ENCODE measurements at regions not wholly inside any gene's neighbourhood (a gene's known extent, or its start where the extent isn't known, plus 50 kb on each side); places are given as distances from the start of the nearest gene placed in this dataset.

GRCh38 chr2:6475155-6475940 is 390.4 kb downstream of the CMPK2 start:
- no peaks in the 10 kb centered on the region for H3K79me2 ChIP-seq (ENCODE audit: control insufficient read depth in 1 of 2, insufficient read depth in 2 of 2, low read length in 2 of 2)
- no peaks in the 10 kb centered on the region for H3K79me1 ChIP-seq (ENCODE audit: low read depth, low read length)
- H3K14ac ChIP-seq (ENCODE audit: insufficient read length), result no peak overlapping the region
- H3K27me3 ChIP-seq (replicated peaks in 1 of 4; ENCODE audit: control insufficient read depth in 3 of 4, extremely low read depth in 1 of 4, insufficient read depth in 3 of 4, low read length in 3 of 4), result no peaks in the 10 kb centered on the region
- H2BK15ac ChIP-seq (ENCODE audit: low read length), result no peak overlapping the region
- no peak overlapping the region; the same call in 1 of the 2 replicates for H2AFZ ChIP-seq (ENCODE audit: low read length)
- H2BK5ac ChIP-seq (ENCODE audit: low read depth, low read length), result no peak overlapping the region
- WGBS, 2 experiments (ENCODE audit: extremely low coverage in 1 of 2, insufficient coverage in 1 of 2, insufficient read length in 1 of 2, insufficient replicate concordance in 2 of 2, low coverage in 1 of 2, low lambda C conversion rate in 2 of 2, missing lambda C conversion rate in 1 of 2), result 89% methylated on average over 4 of the region's 4 CpGs; no CpG with 5 or more reads in 1 of the 2 experiments
- no peak for TF ChIP-seq POLR2AphosphoS5 (IDR thresholded peaks at IDR 0.05; ENCODE audit: low read depth, low read length)
- no peak for TF ChIP-seq JUND (IDR thresholded peaks at IDR 0.05; ENCODE audit: low read length)
- no peak for TF ChIP-seq CEBPB (IDR thresholded peaks at IDR 0.05; ENCODE audit: low read depth, low read length)
- TF ChIP-seq TAF1 (IDR thresholded peaks at IDR 0.05; ENCODE audit: low read depth, low read length), result no peak
- TF ChIP-seq KDM1A (IDR thresholded peaks at IDR 0.05; ENCODE audit: borderline replicate concordance, low read length), result no peak
- no peak for TF ChIP-seq BCL11A (IDR thresholded peaks at IDR 0.05; ENCODE audit: low read depth in 2 of 2, low read length in 2 of 2)
- TF ChIP-seq JUN (IDR thresholded peaks at IDR 0.05; ENCODE audit: low read depth, low read length), result no peak
- TF ChIP-seq RXRA (IDR thresholded peaks at IDR 0.05; ENCODE audit: insufficient read depth, low read depth, low read length), result no peak
- TF ChIP-seq NRF1 (IDR thresholded peaks at IDR 0.05; ENCODE audit: low read depth, low read length), result no peak
- TF ChIP-seq ZNF274 (IDR thresholded peaks at IDR 0.05; ENCODE audit: borderline replicate concordance, extremely low read depth, low read length), result no peak
- no peak for TF ChIP-seq SAP30 (IDR thresholded peaks at IDR 0.05; ENCODE audit: insufficient read depth, insufficient replicate concordance, low read length)
- TF ChIP-seq, protein P1, sequence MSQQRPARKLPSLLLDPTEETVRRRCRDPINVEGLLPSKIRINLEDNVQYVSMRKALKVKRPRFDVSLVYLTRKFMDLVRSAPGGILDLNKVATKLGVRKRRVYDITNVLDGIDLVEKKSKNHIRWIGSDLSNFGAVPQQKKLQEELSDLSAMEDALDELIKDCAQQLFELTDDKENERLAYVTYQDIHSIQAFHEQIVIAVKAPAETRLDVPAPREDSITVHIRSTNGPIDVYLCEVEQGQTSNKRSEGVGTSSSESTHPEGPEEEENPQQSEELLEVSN (IDR thresholded peaks at IDR 0.05), result no peak
- no peak for TF ChIP-seq SUZ12 (IDR thresholded peaks at IDR 0.05; ENCODE audit: low read length)
- H4K20me1 ChIP-seq (replicated peaks in 1 of 2; ENCODE audit: control insufficient read depth in 1 of 2, insufficient read depth in 2 of 2, low read length in 2 of 2), result no peaks in the 10 kb centered on the region
- no peak for DNase-seq (ENCODE audit: low read depth in 1 of 2, low spot score in 2 of 2)
- no peak overlapping the region for H3K9ac ChIP-seq (replicated peaks in 1 of 4; ENCODE audit: extremely low read depth in 1 of 4, low read depth in 3 of 4, low read length in 3 of 4)
- no peak overlapping the region for H2BK12ac ChIP-seq (ENCODE audit: low read depth, low read length)
- H3K23ac ChIP-seq (ENCODE audit: insufficient read length), result no peak overlapping the region
- no peak overlapping the region for H3K4ac ChIP-seq (replicated peaks; ENCODE audit: insufficient read length, low read depth, low read length)
- no peak overlapping the region for H2AK5ac ChIP-seq (ENCODE audit: low read depth, low read length)
- H3K4me1 ChIP-seq (replicated peaks in 1 of 4; ENCODE audit: control insufficient read depth in 3 of 4, insufficient read depth in 4 of 4, low read length in 3 of 4), result no peaks in the 10 kb centered on the region
- H3K4me3 ChIP-seq (ENCODE audit: extremely low read depth in 1 of 4, insufficient read depth in 2 of 4, low read depth in 3 of 4, low read length in 4 of 4), result no peak overlapping the region
- H3K9me3 ChIP-seq (ENCODE audit: insufficient read depth in 2 of 2, low read depth in 1 of 2, low read length in 1 of 2), result 0 out of 4 replicates have a peak, but pooled peaks cover 0 to 3% of the 10 kb centered on the region in 2 experiments
- H4K8ac ChIP-seq (ENCODE audit: extremely low read depth, insufficient read depth, low read length), result no peak overlapping the region; the same call in 1 of the 2 replicates
- H4K91ac ChIP-seq (replicated peaks; ENCODE audit: insufficient read length, low read length), result no peak overlapping the region
- H3K56ac ChIP-seq (replicated peaks; ENCODE audit: insufficient read length, low read depth, low read length), result no peak overlapping the region
- no peaks in the 10 kb centered on the region for H3K36me3 ChIP-seq (ENCODE audit: control insufficient read depth in 2 of 4, insufficient read depth in 4 of 4, low read length in 3 of 4)
- no peak for FAIRE-seq
- no peaks in the 10 kb centered on the region for H3K23me2 ChIP-seq (ENCODE audit: low read depth, low read length)
- H2BK20ac ChIP-seq (ENCODE audit: low read length), result no peak overlapping the region
- H4K5ac ChIP-seq (ENCODE audit: insufficient read length, low read depth, low read length), result no peak overlapping the region
- ChIA-PET POLR2A (ENCODE audit: partially characterized antibody) (no interaction called here), CTCF (ENCODE audit: partially characterized antibody) (no interaction called here)
- no peak overlapping the region for H3K4me2 ChIP-seq (ENCODE audit: insufficient read depth in 1 of 2, low read depth in 2 of 2, low read length in 2 of 2)
- H3K27ac ChIP-seq (ENCODE audit: low read depth, low read length), result no peak overlapping the region
- H2BK120ac ChIP-seq (replicated peaks; ENCODE audit: low read depth, low read length), result no peak overlapping the region
- H3K18ac ChIP-seq (ENCODE audit: extremely low read depth, low read length), result no peak overlapping the region

All from H1 (cell line).